Stomach (tissue), 8 donors: ENCODE measurements at regions not wholly inside any gene's neighbourhood (a gene's known extent, or its start where the extent isn't known, plus 50 kb on each side); places are given as distances from the start of the nearest gene placed in this dataset.

Experiments
- DNase-seq, 2 donors: peaks; one replicate each; pipeline versions ENCODE4 v3.0.0 to v3.0.0-alpha.2; 2013 to 2019
- H3K27ac ChIP-seq, 5 donors: fragments of 200-600 bp in 4 of 5; sonication (generic) in 4 of 5; one replicate each; pipeline ENCODE4 v1.5.1; 2013 to 2019; ENCODE audit warnings: mild to moderate bottlenecking in 1 of 5, moderate library complexity in 1 of 5
- H3K27me3 ChIP-seq, 3 donors: fragments of 200-600 bp; sonication (generic); one replicate each; pipeline ENCODE4 v1.5.1; 2017 to 2019; ENCODE audit warnings: mixed run types in 1 of 3
- H3K36me3 ChIP-seq, 4 donors: fragments of 200-600 bp; sonication (generic); 1 replicate in 3 of 4; 2 replicates in 1 of 4; pipeline ENCODE4 v1.5.1; 2016 to 2019
- H3K4me1 ChIP-seq, 4 donors: fragments of 200-600 bp; sonication (generic); one replicate each; pipeline ENCODE4 v1.5.1; 2016 to 2019
- H3K4me3 ChIP-seq, 4 donors: fragments of 200-600 bp; sonication (generic) in 3 of 4; one replicate each; pipeline ENCODE4 v1.5.1; 2016 to 2019; ENCODE audit warnings: mild to moderate bottlenecking in 1 of 4
- H3K9me3 ChIP-seq, 4 donors: fragments of 200-600 bp; sonication (generic); one replicate each; pipeline ENCODE4 v1.5.1; 2016 to 2019
- CTCF ChIP-seq, 7 experiments: fragments of 450-650 bp in 4 of 7; fragments of 200-600 bp in 3 of 7; sonication (generic) in 3 of 7; IDR thresholded peaks; one replicate each; pipeline ENCODE4 v1.5.1; 2016 to 2019; ENCODE audit warnings: antibody characterized with exemption in 7 of 7, control low read depth in 2 of 7, mild to moderate bottlenecking in 1 of 7
- EP300 ChIP-seq: sonication (generic); formaldehyde crosslinking; IDR thresholded peaks from one replicate; pipeline ENCODE4 v1.6.1; 2017; ENCODE audit warnings: antibody characterized with exemption
- POLR2A ChIP-seq, 4 donors: fragments of 450-650 bp; IDR thresholded peaks; one replicate each; pipeline ENCODE4 v1.6.1; 2016; ENCODE audit warnings: antibody characterized with exemption in 4 of 4, control low read depth in 2 of 4, mild to moderate bottlenecking in 1 of 4, moderate library complexity in 1 of 4
- POLR2AphosphoS5 ChIP-seq, 3 donors: sonication (generic); formaldehyde crosslinking; IDR thresholded peaks; one replicate each; pipeline ENCODE4 v1.6.1; 2016; ENCODE audit warnings: antibody characterized with exemption in 3 of 3
- WGBS, 5 donors: extraction: QIAGEN DNeasy Blood & Tissue Kit in 3 of 5; methylation state at CpG; one replicate each; pipeline versions ENCODE4 v1.1.5 to v1.1.7; 2013 to 2018; 5-methylcytosine and 5-hydroxymethylcytosine counted together
- intact Hi-C: fragments of 100-400 bp; cut with DNase I; formaldehyde crosslinking; loops from one replicate; pipeline ENCODE4 v1.15.1; 2023; ENCODE audit warnings: low total_unique reads
- donor health status: healthy with polysubstance abuse.
- donor health status: Bipolar disorder and iron deficiency.
- donor health status: healthy.

- Histone ChIP-seq H3K27me3 (no peaks in the 10 kb centered on the region), H3K9me3 (no peaks in the 10 kb centered on the region), H3K36me3 (no peaks in the 10 kb centered on the region), H3K4me3 (no peak overlapping the region), H3K4me1 (no peaks in the 10 kb centered on the region), H3K27ac (no peak overlapping the region)
- DNase-seq = peak in 1 of 2 donors; percentile 23
- intact Hi-C loops = no loop called here
- TF ChIP-seq POLR2A (IDR thresholded peaks at IDR 0.05) (no peak), POLR2AphosphoS5 (IDR thresholded peaks at IDR 0.05) (no peak), CTCF (IDR thresholded peaks at IDR 0.05) (no peak)
- WGBS, 5 donors = 27 to 78% (median 51%) methylated on average over 1 of the region's 1 CpG
Observed at GRCh38 chr3:190175490-190175889, 54.8 kb upstream of the P3H2 start.

- WGBS, 5 donors = 63 to 79% (median 76%) methylated on average over 1 of the region's 1 CpG
- TF ChIP-seq POLR2AphosphoS5 (IDR thresholded peaks at IDR 0.05) (no peak), POLR2A (IDR thresholded peaks at IDR 0.05) (no peak), CTCF (IDR thresholded peaks at IDR 0.05) (no peak), EP300 (no peak)
- no peaks in the 10 kb centered on the region for H3K36me3 ChIP-seq
- no peaks in the 10 kb centered on the region for H3K9me3 ChIP-seq
- H3K27me3 ChIP-seq = no peaks in the 10 kb centered on the region
- no peak overlapping the region for H3K4me3 ChIP-seq
- H3K4me1 ChIP-seq = peaks cover 0 to 8% (median under 1%) of the 10 kb centered on the region in 4 donors
- no peak for DNase-seq
- H3K27ac ChIP-seq = no peak overlapping the region
- intact Hi-C loops = no loop called here
Observed at GRCh38 chr3:190174471-190174870, 53.8 kb upstream of the P3H2 start.

GRCh38 chr3:190173426-190173825 is 52.7 kb upstream of the P3H2 start:
- no peak for DNase-seq
- Histone ChIP-seq H3K4me3 (no peak overlapping the region), H3K27me3 (no peaks in the 10 kb centered on the region), H3K4me1 (peaks cover 0 to 17% (median 10%) of the 10 kb centered on the region in 4 donors), H3K27ac (no peak overlapping the region), H3K36me3 (no peaks in the 10 kb centered on the region), H3K9me3 (no peaks in the 10 kb centered on the region)
- intact Hi-C loops = no loop called here
- TF ChIP-seq POLR2A (IDR thresholded peaks at IDR 0.05) = no peak
- no peak for TF ChIP-seq EP300
- no peak for TF ChIP-seq POLR2AphosphoS5 (IDR thresholded peaks at IDR 0.05)
- TF ChIP-seq CTCF (IDR thresholded peaks at IDR 0.05) = no peak
- WGBS, 5 donors = 77 to 90% (median 80%) methylated on average over 1 of the region's 1 CpG

GRCh38 chr3:190172751-190173150 is 52.1 kb upstream of the P3H2 start:
- intact Hi-C loops = no loop called here

More at GRCh38 chr3:190172751-190173150, 52.1 kb upstream of the P3H2 start:
- Histone ChIP-seq H3K4me3 (no peak overlapping the region), H3K27ac (no peak overlapping the region), H3K36me3 (no peaks in the 10 kb centered on the region), H3K4me1 (peaks cover 0 to 24% (median 15%) of the 10 kb centered on the region in 4 donors), H3K27me3 (no peaks in the 10 kb centered on the region), H3K9me3 (no peaks in the 10 kb centered on the region)
- TF ChIP-seq CTCF (IDR thresholded peaks at IDR 0.05) = no peak
- WGBS, 5 donors = 66 to 89% (median 85%) methylated on average over 2 of the region's 2 CpGs
- no peak for DNase-seq
